K562 (cell line): ENCODE measurements at regions not wholly inside any gene's neighbourhood (a gene's known extent, or its start where the extent isn't known, plus 50 kb on each side); places are given as distances from the start of the nearest gene placed in this dataset.
A peak's percentile ranks its signal among the peaks of the same experiment; 100 is the strongest.

Source experiments
- ATAC-seq: fragments of 200-7000 bp; cut with Tn5 transposase; 3 replicates; pipeline ENCODE4 v1.9.1; 2020; ENCODE audit warnings: moderate library complexity
- BruUV-seq: library from RNA; stranded (reverse); fragments of 400-500 nt; replicated peaks from 2 replicates; lab custom pipeline; 2021; lab: Mats Ljungman, UMichigan
- CTCF ChIA-PET: fragments of 300-600 bp; formaldehyde crosslinking; extraction: SDS; loops from one replicate; lab custom pipeline; 2021; ENCODE audit warnings: low intra/inter-chr PET ratio; lab: Yijun Ruan, JAX
- POLR2A ChIA-PET: fragments of 300-600, 350-650 bp; sonication (Branson Sonifier 250); formaldehyde crosslinking; extraction: SDS; loops from one replicate; lab custom pipeline; 2021; ENCODE audit warnings: antibody characterized with exemption, inconsistent platforms; lab: Yijun Ruan, JAX
- DNase-seq, 4 experiments: peaks; one replicate each; pipeline versions ENCODE4 v3.0.0 to v3.0.0-alpha.2; 2011 to 2018; ENCODE audit warnings: low spot score in 3 of 4, mixed read lengths in 3 of 4; ENCODE audit errors: extremely low read depth in 1 of 4
- FAIRE-seq: peaks from 2 replicates; lab custom pipeline; 2011; peaks lifted over from hg19 to GRCh38; lab: Jason Lieb, UNC
- H2AFZ ChIP-seq: 2 replicates; pipeline ENCODE4 v1.6.0; 2011; ENCODE audit warnings: low read depth, low read length, control low read depth, inconsistent platforms
- H3K27ac ChIP-seq: fragments of 200-600 bp; 3 replicates; pipeline ENCODE4 v1.8.0; 2011; ENCODE audit warnings: low read depth, mild to moderate bottlenecking, control low read depth, inconsistent platforms, low read length, moderate library complexity, mixed read lengths; ENCODE audit errors: extremely low read depth
- H3K27me3 ChIP-seq, 2 experiments: fragments of 300-600 bp in 1 of 2; 2 replicates in 1 of 2; 3 replicates in 1 of 2; pipeline versions ENCODE4 v1.6.0 to v1.8.0; 2011; ENCODE audit warnings: inconsistent platforms in 2 of 2, low read length in 2 of 2, mild to moderate bottlenecking in 1 of 2, mixed read lengths in 1 of 2, moderate library complexity in 1 of 2; ENCODE audit not compliant: control insufficient read depth in 2 of 2, insufficient read depth in 2 of 2
- H3K36me3 ChIP-seq: fragments of 300-600 bp; 3 replicates; pipeline ENCODE4 v1.8.0; 2011; ENCODE audit warnings: mild to moderate bottlenecking, low read length, inconsistent platforms; ENCODE audit not compliant: control insufficient read depth, insufficient read depth
- H3K4me1 ChIP-seq, 2 experiments: fragments of 200-600 bp in 1 of 2; replicated peaks in 1 of 2; 2 replicates in 1 of 2; 3 replicates in 1 of 2; pipeline versions ENCODE4 v1.5.1 to v1.8.0; 2011; ENCODE audit warnings: inconsistent platforms in 2 of 2, low read length in 2 of 2, mild to moderate bottlenecking in 1 of 2, mixed read lengths in 1 of 2, moderate library complexity in 1 of 2; ENCODE audit not compliant: control insufficient read depth in 2 of 2, insufficient read depth in 2 of 2
- H3K4me2 ChIP-seq: 2 replicates; pipeline ENCODE4 v1.6.1; 2011; ENCODE audit warnings: low read length, control low read depth, inconsistent platforms, mixed read lengths; ENCODE audit not compliant: insufficient read depth
- H3K4me3 ChIP-seq: fragments of 200-600 bp; sonication (generic), shearing (Covaris generic); 2 replicates; pipeline ENCODE4 v1.5.1; 2016; ENCODE audit warnings: control low read depth, inconsistent platforms
- H3K79me2 ChIP-seq: fragments of 200-600 bp; 3 replicates; pipeline ENCODE4 v1.8.0; 2011; ENCODE audit warnings: low read length, inconsistent platforms; ENCODE audit not compliant: control insufficient read depth, insufficient read depth
- H3K9ac ChIP-seq, 2 experiments: 2 replicates each; pipeline versions ENCODE4 v1.6.0 to v1.6.1; 2011; ENCODE audit warnings: low read depth in 2 of 2, low read length in 2 of 2, control low read depth in 1 of 2, inconsistent platforms in 1 of 2, mild to moderate bottlenecking in 1 of 2, mixed read lengths in 1 of 2; ENCODE audit not compliant: insufficient read depth in 1 of 2
- H3K9me1 ChIP-seq: one replicate; pipeline ENCODE4 v1.6.0; 2011; ENCODE audit warnings: inconsistent platforms, mild to moderate bottlenecking, low read length, moderate library complexity; ENCODE audit not compliant: control insufficient read depth, insufficient read depth
- H3K9me3 ChIP-seq: replicated peaks from 2 replicates; pipeline ENCODE4 v1.5.1; 2011; ENCODE audit warnings: low read depth, low read length, inconsistent platforms; ENCODE audit not compliant: control insufficient read depth, insufficient read depth
- H4K20me1 ChIP-seq: replicated peaks from 2 replicates; pipeline ENCODE4 v1.6.1; 2011; ENCODE audit warnings: low read length, inconsistent platforms, mixed read lengths; ENCODE audit not compliant: control insufficient read depth, insufficient read depth
- ATF3 ChIP-seq, 2 experiments: fragments of 450-650 bp in 1 of 2; sonication (generic) in 1 of 2; formaldehyde crosslinking in 1 of 2; IDR thresholded peaks in 1 of 2; conservative IDR thresholded peaks in 1 of 2; 2 replicates each; pipeline versions ENCODE4 v1.6.1 to v1.8.1; 2016 to 2023; ENCODE audit warnings: mild to moderate bottlenecking in 2 of 2, moderate library complexity in 2 of 2, inconsistent platforms in 1 of 2, missing genetic modification reagents in 1 of 2
- ATF4 ChIP-seq: fragments of 450-650 bp; formaldehyde crosslinking; IDR thresholded peaks from 2 replicates; pipeline ENCODE4 v1.4.0; 2022; ENCODE audit warnings: mild to moderate bottlenecking, moderate library complexity
- CBFA2T3 ChIP-seq: fragments of 450-650 bp; IDR thresholded peaks from 2 replicates; pipeline ENCODE4 v1.6.1; 2017
- CEBPB ChIP-seq: fragments of 450-650 bp; IDR thresholded peaks from 2 replicates; pipeline ENCODE4 v1.6.1; 2016; ENCODE audit warnings: missing genetic modification characterization, missing compliant biosample characterization
- CEBPG ChIP-seq, 3 experiments: fragments of 200-800 bp in 1 of 3; sonication (Bioruptor generic) in 1 of 3; sonication (generic) in 1 of 3; formaldehyde crosslinking in 1 of 3; IDR thresholded peaks in 2 of 3; conservative IDR thresholded peaks in 1 of 3; 2 replicates each; pipeline versions ENCODE4 v1.6.1 to v1.8.0; 2016 to 2022; ENCODE audit warnings: missing compliant biosample characterization in 2 of 3, missing genetic modification characterization in 2 of 3, mild to moderate bottlenecking in 1 of 3, missing genetic modification reagents in 1 of 3
- CGGBP1 ChIP-seq: fragments of 250-450 bp; sonication (Bioruptor Pico); IDR thresholded peaks from 2 replicates; pipeline ENCODE4 v1.9.0; 2021; ENCODE audit warnings: mild to moderate bottlenecking
- CSDE1 ChIP-seq, 2 experiments: fragments of 450-650 bp; IDR thresholded peaks; 2 replicates each; pipeline ENCODE4 v1.6.1; 2016; ENCODE audit warnings: mild to moderate bottlenecking in 1 of 2
- DMBX1 ChIP-seq: fragments of 250-450 bp; sonication (Bioruptor Pico); IDR thresholded peaks from 2 replicates; pipeline ENCODE4 v1.8.0; 2022; ENCODE audit warnings: inconsistent platforms, mild to moderate bottlenecking, moderate library complexity, borderline replicate concordance
- ELF2 ChIP-seq: fragments of 250-450 bp; sonication (Bioruptor Pico); IDR thresholded peaks from 2 replicates; pipeline ENCODE4 v1.5.0; 2021; ENCODE audit warnings: mild to moderate bottlenecking
- HMGN3 ChIP-seq: IDR thresholded peaks from 2 replicates; pipeline ENCODE4 v1.6.1; 2011; ENCODE audit warnings: borderline replicate concordance, low read depth, mild to moderate bottlenecking, mixed read lengths, low read length; ENCODE audit not compliant: insufficient read length; ENCODE audit errors: extremely low read depth
- IRF9 ChIP-seq: fragments of 450-650 bp; IDR thresholded peaks from 2 replicates; pipeline ENCODE4 v1.6.1; 2016; ENCODE audit warnings: missing biosample characterization, missing genetic modification characterization
- KDM1A ChIP-seq, 2 experiments: fragments of 450-650 bp; IDR thresholded peaks; 2 replicates each; pipeline ENCODE4 v1.6.1; 2016; ENCODE audit warnings: mild to moderate bottlenecking in 2 of 2
- MCM3 ChIP-seq: fragments of 450-650 bp; IDR thresholded peaks from 2 replicates; pipeline ENCODE4 v1.6.1; 2016
- MEF2A ChIP-seq: IDR thresholded peaks from 2 replicates; pipeline ENCODE4 v1.6.1; 2011; ENCODE audit warnings: low read depth, mild to moderate bottlenecking, low read length, moderate library complexity; ENCODE audit not compliant: control insufficient read depth
- SIN3A ChIP-seq, 2 experiments: fragments of 150-350 bp in 1 of 2; IDR thresholded peaks; 2 replicates each; pipeline ENCODE4 v1.6.1; 2011 to 2016; ENCODE audit warnings: borderline replicate concordance in 2 of 2, low read depth in 2 of 2, low read length in 2 of 2, mild to moderate bottlenecking in 2 of 2, moderate library complexity in 2 of 2; ENCODE audit not compliant: control insufficient read depth in 1 of 2
- TCFL5 ChIP-seq: fragments of 250-450 bp; sonication (Bioruptor Pico); conservative IDR thresholded peaks from 2 replicates; pipeline ENCODE4 v1.6.1; 2021; ENCODE audit warnings: mild to moderate bottlenecking, moderate library complexity, matching md5 sums
- TFAM ChIP-seq: fragments of 250-450 bp; sonication (Bioruptor Pico); conservative IDR thresholded peaks from 2 replicates; pipeline ENCODE4 v1.5.0; 2021; ENCODE audit warnings: mild to moderate bottlenecking, moderate library complexity
- TRIM24 ChIP-seq, 2 experiments: fragments of 450-650 bp; IDR thresholded peaks; 2 replicates each; pipeline ENCODE4 v1.6.1; 2016
- XRCC3 ChIP-seq: fragments of 450-650 bp; IDR thresholded peaks from 2 replicates; pipeline ENCODE4 v1.6.1; 2017; ENCODE audit warnings: mild to moderate bottlenecking, moderate library complexity
- ZFP30 ChIP-seq: fragments of 250-450 bp; sonication (Bioruptor Pico); IDR thresholded peaks from 2 replicates; pipeline ENCODE4 v1.8.0; 2022; ENCODE audit warnings: moderate library complexity, mild to moderate bottlenecking, inconsistent platforms, borderline replicate concordance
- ZNF232 ChIP-seq: sonication (generic); formaldehyde crosslinking; IDR thresholded peaks from 2 replicates; pipeline ENCODE4 v1.8.0; 2022; ENCODE audit warnings: mild to moderate bottlenecking, missing genetic modification reagents
- ZNF316 ChIP-seq: fragments of 450-650 bp; IDR thresholded peaks from 2 replicates; pipeline ENCODE4 v1.6.1; 2016
- WGBS: fragments of 100-300 bp; shearing (Covaris generic); methylation state at CpG from one replicate; pipeline ENCODE4 v1.1.6; 2016; ENCODE audit warnings: low coverage, mixed read lengths; ENCODE audit not compliant: insufficient coverage; ENCODE audit errors: missing lambda C conversion rate; 5-methylcytosine and 5-hydroxymethylcytosine counted together
- in situ Hi-C: fragments of 300-500 bp; cut with MboI; formaldehyde crosslinking; loops from 4 replicates; pipeline ENCODE4 v1.15.0; 2018; ENCODE audit warnings: inconsistent platforms, mixed read lengths
- intact Hi-C: fragments of 100-400 bp; cut with micrococcal nuclease; formaldehyde crosslinking; loops from 2 replicates; pipeline ENCODE4 v1.14.2; 2022

GRCh38 chr5:30100929-30101328 is 1092.6 kb upstream of the CDH6 start:
- intact Hi-C loops (no loop called here), in situ Hi-C loops (no loop called here)
- no peaks in the 10 kb centered on the region for H4K20me1 ChIP-seq
- no peak overlapping the region for H3K4me2 ChIP-seq
- ChIA-PET CTCF (no interaction called here), POLR2A (no interaction called here)
- FAIRE-seq (no peak), ATAC-seq (no peak), DNase-seq (no peak)
- WGBS = 13% methylated on average over 2 of the region's 2 CpGs
- no peak overlapping the region for H2AFZ ChIP-seq
- no peaks in the 10 kb centered on the region for H3K36me3 ChIP-seq
- no peaks in the 10 kb centered on the region for H3K79me2 ChIP-seq
- no peak overlapping the region for H3K4me3 ChIP-seq
- H3K27me3 ChIP-seq = no peaks in the 10 kb centered on the region
- no peaks in the 10 kb centered on the region for H3K4me1 ChIP-seq
- no peak overlapping the region for H3K27ac ChIP-seq
- no TSS peak for BruUV-seq
- H3K9me3 ChIP-seq = no peaks in the 10 kb centered on the region
- no peaks in the 10 kb centered on the region for H3K9me1 ChIP-seq
- H3K9ac ChIP-seq = no peak overlapping the region
- TF ChIP-seq ATF4 (CRISPR knock-in tag) = 0 out of 2 replicates have a peak, but pooled peaks have one; percentile 42
- TF ChIP-seq CEBPG (CRISPR knock-in tag; IDR thresholded peaks at IDR 0.05) = 0 out of 2 replicates have a peak, but pooled peaks have one; percentile 46
- TF ChIP-seq CEBPG (tag; conservative IDR thresholded peaks at IDR 0.05 in 1 of 2, IDR thresholded peaks at IDR 0.05 in 1 of 2) = peak; percentile 85 to 98
- no peak for TF ChIP-seq KDM1A (IDR thresholded peaks at IDR 0.05)
- no peak for TF ChIP-seq HMGN3
- TF ChIP-seq ATF3 (IDR thresholded peaks at IDR 0.05) = peak; percentile 90
- no peak for TF ChIP-seq ATF3 (CRISPR knock-in tag; conservative IDR thresholded peaks at IDR 0.05)
- no peak for TF ChIP-seq DMBX1
- TF ChIP-seq MEF2A = no peak
- no peak for TF ChIP-seq TCFL5 (CRISPR knock-in tag)
- TF ChIP-seq CEBPB (tag) = peak; percentile 92
- no peak for TF ChIP-seq ZNF232
- no peak for TF ChIP-seq ZFP30
- TF ChIP-seq IRF9 (tag) = peak; percentile 91
- no peak for TF ChIP-seq ELF2 (CRISPR knock-in tag)
- TF ChIP-seq CBFA2T3 = no peak
- no peak for TF ChIP-seq XRCC3
- TF ChIP-seq CSDE1 (IDR thresholded peaks at IDR 0.05) = no peak
- no peak for TF ChIP-seq MCM3
- TF ChIP-seq ZNF316 = no peak
- no peak for TF ChIP-seq TFAM (CRISPR knock-in tag)
- peak; percentile 46 to 73; a peak in 3 of 4 replicates for TF ChIP-seq TRIM24 (IDR thresholded peaks at IDR 0.05)
- no peak for TF ChIP-seq CGGBP1 (CRISPR knock-in tag)
- TF ChIP-seq SIN3A (IDR thresholded peaks at IDR 0.05; ENCODE audit: borderline replicate concordance in 2 of 2, control insufficient read depth in 1 of 2, low read depth in 2 of 2, low read length in 2 of 2) = no peak
